A673 (cell line): ENCODE measurements at regions not wholly inside any gene's neighbourhood (a gene's known extent, or its start where the extent isn't known, plus 50 kb on each side); places are given as distances from the start of the nearest gene placed in this dataset.

Experiments used
- CTCF ChIP-seq: fragments of 300-800, 200-600 bp; sonication (generic); conservative IDR thresholded peaks from 2 replicates; pipeline ENCODE4 v1.5.1; 2017; ENCODE audit warnings: low read depth, mild to moderate bottlenecking, antibody characterized with exemption, low read length, moderate library complexity, mixed read lengths
- EZH2 ChIP-seq: fragments of 200-600 bp; sonication (generic); IDR thresholded peaks from 2 replicates; pipeline ENCODE4 v1.6.1; 2017; ENCODE audit warnings: borderline replicate concordance, low read depth, mild to moderate bottlenecking, mixed read lengths, antibody characterized with exemption, low read length; ENCODE audit not compliant: poor library complexity, severe bottlenecking

DNA sequence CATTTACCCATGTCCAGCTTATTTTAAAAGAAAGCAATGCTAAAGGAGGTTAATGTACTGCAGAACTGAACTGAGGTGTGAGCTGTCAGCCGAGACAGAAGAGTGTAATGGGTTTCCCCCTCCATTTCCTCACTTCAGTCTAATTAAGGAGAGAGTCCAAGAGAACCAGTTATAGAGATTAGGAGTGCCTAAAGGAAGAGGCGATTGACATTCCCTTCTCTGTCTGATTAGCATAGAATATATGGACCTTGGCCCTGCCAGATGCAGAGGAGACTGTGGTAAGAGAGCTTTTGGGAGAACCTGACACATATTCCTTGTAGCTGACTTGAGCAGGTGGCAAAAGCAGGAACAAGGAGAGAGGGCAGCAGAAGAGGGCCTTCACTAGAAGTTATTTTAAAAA is 137.5 kb upstream of the INPP4B start:
- TF ChIP-seq CTCF, result no peak
- TF ChIP-seq EZH2, result no peak
